ENCODE measurements at regions not wholly inside any gene's neighbourhood (a gene's known extent, or its start where the extent isn't known, plus 50 kb on each side); places are given as distances from the start of the nearest gene placed in this dataset.

DNA sequence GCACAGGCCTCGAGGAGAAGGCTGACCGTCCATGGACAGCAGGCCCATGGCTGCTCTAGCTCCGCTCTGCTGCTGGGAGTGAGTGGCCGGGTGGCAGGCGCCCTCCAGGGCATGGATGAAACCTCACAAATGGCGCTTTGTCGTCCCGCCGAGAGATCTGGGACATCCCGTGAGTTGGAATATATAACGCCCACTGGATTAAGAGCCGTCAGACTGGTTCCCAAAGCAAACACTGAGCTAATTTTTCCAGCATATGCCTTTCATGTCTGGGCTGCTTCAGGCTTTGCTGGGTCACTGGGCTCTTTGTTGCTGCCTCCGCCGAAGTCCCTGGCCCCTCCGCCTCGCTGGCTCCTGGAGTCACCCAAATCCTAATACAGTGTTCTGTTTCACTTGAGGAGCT, 266.3 kb downstream of the FOXL1 start:
- TF ChIP-seq, protein P1, sequence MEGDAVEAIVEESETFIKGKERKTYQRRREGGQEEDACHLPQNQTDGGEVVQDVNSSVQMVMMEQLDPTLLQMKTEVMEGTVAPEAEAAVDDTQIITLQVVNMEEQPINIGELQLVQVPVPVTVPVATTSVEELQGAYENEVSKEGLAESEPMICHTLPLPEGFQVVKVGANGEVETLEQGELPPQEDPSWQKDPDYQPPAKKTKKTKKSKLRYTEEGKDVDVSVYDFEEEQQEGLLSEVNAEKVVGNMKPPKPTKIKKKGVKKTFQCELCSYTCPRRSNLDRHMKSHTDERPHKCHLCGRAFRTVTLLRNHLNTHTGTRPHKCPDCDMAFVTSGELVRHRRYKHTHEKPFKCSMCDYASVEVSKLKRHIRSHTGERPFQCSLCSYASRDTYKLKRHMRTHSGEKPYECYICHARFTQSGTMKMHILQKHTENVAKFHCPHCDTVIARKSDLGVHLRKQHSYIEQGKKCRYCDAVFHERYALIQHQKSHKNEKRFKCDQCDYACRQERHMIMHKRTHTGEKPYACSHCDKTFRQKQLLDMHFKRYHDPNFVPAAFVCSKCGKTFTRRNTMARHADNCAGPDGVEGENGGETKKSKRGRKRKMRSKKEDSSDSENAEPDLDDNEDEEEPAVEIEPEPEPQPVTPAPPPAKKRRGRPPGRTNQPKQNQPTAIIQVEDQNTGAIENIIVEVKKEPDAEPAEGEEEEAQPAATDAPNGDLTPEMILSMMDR (IDR thresholded peaks at IDR 0.05), result no peak
- no peak for TF ChIP-seq POLR2A (IDR thresholded peaks at IDR 0.05)

Data from heart left ventricle (tissue), 13 donors.